Sigmoid colon (tissue), 6 donors: ENCODE measurements at regions not wholly inside any gene's neighbourhood (a gene's known extent, or its start where the extent isn't known, plus 50 kb on each side); places are given as distances from the start of the nearest gene placed in this dataset.

ENCODE experiments used
- DNase-seq: peaks from one replicate; pipeline ENCODE4 v3.0.0-alpha.2; 2019
- H3K27ac ChIP-seq, 4 donors: fragments of 200-600 bp; sonication (generic); one replicate each; pipeline ENCODE4 v1.5.1; 2016 to 2019; ENCODE audit warnings: mild to moderate bottlenecking in 1 of 4
- H3K27me3 ChIP-seq, 3 donors: fragments of 200-600 bp; sonication (generic); one replicate each; pipeline ENCODE4 v1.5.1; 2019; ENCODE audit warnings: mild to moderate bottlenecking in 1 of 3
- H3K36me3 ChIP-seq, 4 donors: fragments of 200-600 bp; sonication (generic); one replicate each; pipeline ENCODE4 v1.5.1; 2016 to 2019
- H3K4me1 ChIP-seq, 4 donors: fragments of 200-600 bp; sonication (generic); one replicate each; pipeline ENCODE4 v1.5.1; 2017 to 2019
- H3K4me3 ChIP-seq, 4 donors: fragments of 200-600 bp; sonication (generic); one replicate each; pipeline ENCODE4 v1.5.1; 2017 to 2019; ENCODE audit warnings: mild to moderate bottlenecking in 2 of 4, moderate library complexity in 1 of 4
- H3K9me3 ChIP-seq, 4 donors: fragments of 200-600 bp in 3 of 4; sonication (generic) in 3 of 4; one replicate each; pipeline versions ENCODE4 v1.5.1 to v1.6.1; 2013 to 2019
- CTCF ChIP-seq, 4 experiments: fragments of 450-650 bp in 3 of 4; fragments of 200-600 bp in 1 of 4; IDR thresholded peaks; one replicate each; pipeline ENCODE4 v1.5.1; 2016 to 2019; ENCODE audit warnings: antibody characterized with exemption in 4 of 4, mild to moderate bottlenecking in 3 of 4, moderate library complexity in 2 of 4
- EP300 ChIP-seq, 4 donors: sonication (generic); formaldehyde crosslinking; IDR thresholded peaks; one replicate each; pipeline ENCODE4 v1.6.1; 2017; ENCODE audit warnings: antibody characterized with exemption in 4 of 4
- POLR2A ChIP-seq, 2 donors: fragments of 450-650 bp; IDR thresholded peaks; one replicate each; pipeline ENCODE4 v1.6.1; 2016; ENCODE audit warnings: antibody characterized with exemption in 2 of 2, mild to moderate bottlenecking in 2 of 2, moderate library complexity in 2 of 2
- POLR2AphosphoS5 ChIP-seq, 4 donors: sonication (generic); formaldehyde crosslinking; IDR thresholded peaks; one replicate each; pipeline ENCODE4 v1.6.1; 2017; ENCODE audit warnings: antibody characterized with exemption in 4 of 4
- WGBS, 2 donors: extraction: QIAGEN DNeasy Blood & Tissue Kit; methylation state at CpG; one replicate each; pipeline ENCODE4 v1.1.7; 2013; 5-methylcytosine and 5-hydroxymethylcytosine counted together
- intact Hi-C: fragments of 100-400 bp; cut with DNase I; formaldehyde crosslinking; loops from one replicate; pipeline ENCODE4 v1.15.1; 2023
- donor health status: healthy with polysubstance abuse.
- donor health status: healthy.

GRCh38 chr4:131534944-131535645 lies 1614.0 kb upstream of the PCDH10 start:
- H3K4me1 ChIP-seq: no peaks in the 10 kb centered on the region
- H3K9me3 ChIP-seq: no peaks in the 10 kb centered on the region
- intact Hi-C loops: no loop called here
- H3K27ac ChIP-seq: no peak overlapping the region
- DNase-seq: no peak
- TF ChIP-seq EP300 (IDR thresholded peaks at IDR 0.05) (no peak), CTCF (IDR thresholded peaks at IDR 0.05) (no peak), POLR2AphosphoS5 (IDR thresholded peaks at IDR 0.05) (no peak), POLR2A (IDR thresholded peaks at IDR 0.05) (no peak)
- 70 to 88% methylated on average over 7 of the region's 7 CpGs for WGBS, 2 donors
- H3K27me3 ChIP-seq: no peaks in the 10 kb centered on the region
- no peak overlapping the region for H3K4me3 ChIP-seq
- no peaks in the 10 kb centered on the region for H3K36me3 ChIP-seq

GRCh38 chr4:131540256-131540655 lies 1608.8 kb upstream of the PCDH10 start:
- Histone ChIP-seq H3K27ac (no peak overlapping the region), H3K4me1 (no peaks in the 10 kb centered on the region), H3K4me3 (no peak overlapping the region), H3K36me3 (no peaks in the 10 kb centered on the region), H3K9me3 (no peaks in the 10 kb centered on the region), H3K27me3 (no peaks in the 10 kb centered on the region)
- no peak for DNase-seq
- no peak for TF ChIP-seq POLR2A (IDR thresholded peaks at IDR 0.05)
- no peak for TF ChIP-seq POLR2AphosphoS5 (IDR thresholded peaks at IDR 0.05)
- TF ChIP-seq CTCF (IDR thresholded peaks at IDR 0.05): no peak
- intact Hi-C loops: no loop called here
- 82 to 92% methylated on average over 3 of the region's 3 CpGs for WGBS, 2 donors

- Histone ChIP-seq H3K36me3 (no peaks in the 10 kb centered on the region), H3K4me1 (no peaks in the 10 kb centered on the region), H3K27ac (no peak overlapping the region), H3K4me3 (no peak overlapping the region), H3K9me3 (no peaks in the 10 kb centered on the region), H3K27me3 (no peaks in the 10 kb centered on the region)
- no peak for TF ChIP-seq CTCF (IDR thresholded peaks at IDR 0.05)
- no peak for TF ChIP-seq POLR2A (IDR thresholded peaks at IDR 0.05)
- no peak for TF ChIP-seq POLR2AphosphoS5 (IDR thresholded peaks at IDR 0.05)
- TF ChIP-seq EP300 (IDR thresholded peaks at IDR 0.05): no peak
- DNase-seq: no peak
- intact Hi-C loops: no loop called here
- 79 to 82% methylated on average over 7 of the region's 7 CpGs for WGBS, 2 donors
These were observed 1601.5 kb upstream of the PCDH10 start for GRCh38 chr4:131547506-131547981.

- Histone ChIP-seq H3K27ac (no peak overlapping the region), H3K4me3 (no peak overlapping the region), H3K4me1 (no peaks in the 10 kb centered on the region), H3K9me3 (no peaks in the 10 kb centered on the region), H3K36me3 (no peaks in the 10 kb centered on the region), H3K27me3 (no peaks in the 10 kb centered on the region)
- intact Hi-C loops: no loop called here
- no peak for DNase-seq
- WGBS, 2 donors: 88 to 91% methylated on average over 1 of the region's 1 CpG
- TF ChIP-seq POLR2A (IDR thresholded peaks at IDR 0.05) (no peak), POLR2AphosphoS5 (IDR thresholded peaks at IDR 0.05) (no peak), CTCF (IDR thresholded peaks at IDR 0.05) (no peak), EP300 (IDR thresholded peaks at IDR 0.05) (no peak)
These were observed 1597.8 kb upstream of the PCDH10 start for GRCh38 chr4:131551306-131551705.

- intact Hi-C loops: no loop called here
- H3K4me1 ChIP-seq: no peaks in the 10 kb centered on the region
- H3K4me3 ChIP-seq: no peak overlapping the region
- H3K27me3 ChIP-seq: no peaks in the 10 kb centered on the region
- DNase-seq: no peak
- H3K27ac ChIP-seq: no peak overlapping the region
- 8 to 55% methylated on average over 1 of the region's 1 CpG for WGBS, 2 donors
- TF ChIP-seq POLR2AphosphoS5 (IDR thresholded peaks at IDR 0.05) (no peak), POLR2A (IDR thresholded peaks at IDR 0.05) (no peak), CTCF (IDR thresholded peaks at IDR 0.05) (no peak), EP300 (IDR thresholded peaks at IDR 0.05) (no peak)
- H3K9me3 ChIP-seq: no peaks in the 10 kb centered on the region
- H3K36me3 ChIP-seq: no peaks in the 10 kb centered on the region
These were observed 1583.1 kb upstream of the PCDH10 start for GRCh38 chr4:131566026-131566425.
